DND-41 (cell line): ENCODE measurements at regions not wholly inside any gene's neighbourhood (a gene's known extent, or its start where the extent isn't known, plus 50 kb on each side); places are given as distances from the start of the nearest gene placed in this dataset.

Experiments
- ATAC-seq: fragments of 200-7000 bp; cut with Tn5 transposase; 3 replicates; pipeline ENCODE4 v1.9.1; 2021; ENCODE audit warnings: low read depth; ENCODE audit not compliant: insufficient read depth
- DNase-seq: peaks from one replicate; pipeline ENCODE4 v3.0.0-alpha.2; 2020
- H2AFZ ChIP-seq: 2 replicates; pipeline ENCODE4 v1.6.0; 2012; ENCODE audit warnings: low read depth, low read length
- H3K27ac ChIP-seq: 2 replicates; pipeline ENCODE4 v1.5.1; 2012; ENCODE audit warnings: low read length, inconsistent platforms
- H3K27me3 ChIP-seq: fragments of 200-600 bp; sonication (generic); 2 replicates; pipeline ENCODE4 v1.6.0; 2012; ENCODE audit warnings: low read length, mild to moderate bottlenecking, inconsistent platforms; ENCODE audit not compliant: insufficient read depth, poor library complexity
- H3K36me3 ChIP-seq: 2 replicates; pipeline ENCODE4 v1.5.1; 2012; ENCODE audit warnings: low read length, inconsistent platforms; ENCODE audit not compliant: insufficient read depth
- H3K4me1 ChIP-seq: 2 replicates; pipeline ENCODE4 v1.5.1; 2012; ENCODE audit warnings: mild to moderate bottlenecking, low read length; ENCODE audit not compliant: insufficient read depth
- H3K4me2 ChIP-seq: 2 replicates; pipeline ENCODE4 v1.6.0; 2012; ENCODE audit warnings: mild to moderate bottlenecking, moderate library complexity, low read length, inconsistent platforms; ENCODE audit not compliant: insufficient read depth
- H3K4me3 ChIP-seq, 2 experiments: fragments of 200-600 bp in 1 of 2; shearing (Covaris generic) in 1 of 2; 2 replicates each; pipeline ENCODE4 v1.5.1; 2012 to 2016; ENCODE audit warnings: inconsistent platforms in 2 of 2, low read length in 2 of 2, mild to moderate bottlenecking in 2 of 2, low read depth in 1 of 2, moderate library complexity in 1 of 2
- H3K79me2 ChIP-seq: 2 replicates; pipeline ENCODE4 v1.6.0; 2012; ENCODE audit warnings: low read length, inconsistent platforms; ENCODE audit not compliant: insufficient read depth
- H3K9ac ChIP-seq: 2 replicates; pipeline ENCODE4 v1.6.0; 2012; ENCODE audit warnings: low read depth, mild to moderate bottlenecking, inconsistent platforms, low read length, moderate library complexity
- H3K9me3 ChIP-seq: 2 replicates; pipeline ENCODE4 v1.5.1; 2012; ENCODE audit warnings: low read length, moderate library complexity, mild to moderate bottlenecking, inconsistent platforms; ENCODE audit not compliant: insufficient read depth, severe bottlenecking
- H4K20me1 ChIP-seq: 2 replicates; pipeline ENCODE4 v1.6.0; 2012; ENCODE audit warnings: low read length; ENCODE audit not compliant: insufficient read depth
- EZH2 ChIP-seq: IDR thresholded peaks from 3 replicates; pipeline ENCODE4 v1.6.1; 2012; ENCODE audit warnings: borderline replicate concordance, low read depth, mild to moderate bottlenecking, moderate library complexity, low read length, inconsistent platforms; ENCODE audit not compliant: severe bottlenecking
- TF ChIP-seq, protein P1 (sequence below): IDR thresholded peaks from 2 replicates; pipeline ENCODE4 v1.5.1; 2012; ENCODE audit warnings: borderline replicate concordance, low read length, moderate library complexity, mild to moderate bottlenecking; ENCODE audit not compliant: poor library complexity, severe bottlenecking; ENCODE audit errors: extremely low read depth

DNA sequence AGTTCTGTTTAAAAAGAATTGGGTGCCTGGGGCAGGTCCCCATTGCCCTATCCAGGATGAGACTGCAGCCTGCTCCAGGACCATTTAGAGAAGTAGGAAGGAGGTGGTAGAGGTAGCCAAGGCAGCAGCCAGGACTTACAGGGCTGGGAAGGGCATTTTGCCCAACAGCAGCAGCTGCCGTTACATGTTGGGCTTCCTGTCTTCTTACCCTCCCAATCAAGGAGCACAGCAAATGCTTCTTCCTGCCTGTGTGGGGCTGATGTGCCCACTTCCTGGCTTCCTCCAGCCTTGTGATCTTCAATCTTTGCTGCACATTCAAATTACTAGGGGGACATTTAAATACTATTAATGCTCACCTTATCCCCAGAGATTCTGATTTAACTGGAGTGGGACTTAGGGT, 112.0 kb downstream of the QPCT start:
- Histone ChIP-seq H3K27ac (peak overlapping the region; percentile 62), H4K20me1 (no peaks in the 10 kb centered on the region), H2AFZ (peak overlapping the region; percentile 55), H3K9ac (no peak overlapping the region), H3K4me2 (peak overlapping the region; percentile 9; the same call in 1 of the 2 replicates), H3K4me3 (peak overlapping the region in 1 of 2 experiments; percentile 7; a peak in 1 of 4 replicates), H3K4me1 (peaks cover 12% of the 10 kb centered on the region), H3K36me3 (no peaks in the 10 kb centered on the region), H3K27me3 (no peaks in the 10 kb centered on the region), H3K79me2 (no peaks in the 10 kb centered on the region), H3K9me3 (no peaks in the 10 kb centered on the region)
- peak; percentile 99 for ATAC-seq
- peak; percentile 74 for DNase-seq
- TF ChIP-seq EZH2, result no peak
- TF ChIP-seq, protein P1, sequence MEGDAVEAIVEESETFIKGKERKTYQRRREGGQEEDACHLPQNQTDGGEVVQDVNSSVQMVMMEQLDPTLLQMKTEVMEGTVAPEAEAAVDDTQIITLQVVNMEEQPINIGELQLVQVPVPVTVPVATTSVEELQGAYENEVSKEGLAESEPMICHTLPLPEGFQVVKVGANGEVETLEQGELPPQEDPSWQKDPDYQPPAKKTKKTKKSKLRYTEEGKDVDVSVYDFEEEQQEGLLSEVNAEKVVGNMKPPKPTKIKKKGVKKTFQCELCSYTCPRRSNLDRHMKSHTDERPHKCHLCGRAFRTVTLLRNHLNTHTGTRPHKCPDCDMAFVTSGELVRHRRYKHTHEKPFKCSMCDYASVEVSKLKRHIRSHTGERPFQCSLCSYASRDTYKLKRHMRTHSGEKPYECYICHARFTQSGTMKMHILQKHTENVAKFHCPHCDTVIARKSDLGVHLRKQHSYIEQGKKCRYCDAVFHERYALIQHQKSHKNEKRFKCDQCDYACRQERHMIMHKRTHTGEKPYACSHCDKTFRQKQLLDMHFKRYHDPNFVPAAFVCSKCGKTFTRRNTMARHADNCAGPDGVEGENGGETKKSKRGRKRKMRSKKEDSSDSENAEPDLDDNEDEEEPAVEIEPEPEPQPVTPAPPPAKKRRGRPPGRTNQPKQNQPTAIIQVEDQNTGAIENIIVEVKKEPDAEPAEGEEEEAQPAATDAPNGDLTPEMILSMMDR, result no peak

DNA sequence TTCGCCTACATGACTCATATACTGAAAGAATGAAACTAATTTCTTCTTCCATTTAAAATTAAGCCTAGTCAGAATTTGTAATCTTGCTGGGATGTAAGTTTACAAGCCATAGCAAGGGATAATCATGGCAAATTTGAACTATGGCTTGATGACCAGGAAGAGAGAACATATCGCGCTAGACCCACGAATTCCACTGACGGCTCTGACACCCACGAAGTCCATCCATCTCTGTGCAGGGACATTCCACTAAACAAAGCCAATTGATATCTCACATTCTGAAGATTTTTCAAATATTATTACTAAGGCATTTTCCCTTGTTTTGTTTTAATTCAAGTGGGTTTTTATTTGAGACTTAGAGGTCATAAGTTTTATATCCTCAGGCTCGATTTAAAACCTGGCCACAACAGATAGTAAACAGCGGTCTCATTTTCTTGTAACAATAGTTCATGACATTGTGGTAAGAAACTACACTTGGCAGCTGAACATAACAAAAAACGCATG, 113.0 kb downstream of the QPCT start:
- Histone ChIP-seq H3K27me3 (no peaks in the 10 kb centered on the region), H3K4me1 (peaks cover 12% of the 10 kb centered on the region), H4K20me1 (no peaks in the 10 kb centered on the region), H3K27ac (no peak overlapping the region), H3K4me3 (no peak overlapping the region), H3K9me3 (no peaks in the 10 kb centered on the region), H3K9ac (no peak overlapping the region), H3K36me3 (no peaks in the 10 kb centered on the region), H3K4me2 (no peak overlapping the region), H3K79me2 (no peaks in the 10 kb centered on the region), H2AFZ (no peak overlapping the region)
- ATAC-seq, result no peak
- no peak for DNase-seq
- TF ChIP-seq, protein P1, result no peak
- TF ChIP-seq EZH2, result no peak

DNA sequence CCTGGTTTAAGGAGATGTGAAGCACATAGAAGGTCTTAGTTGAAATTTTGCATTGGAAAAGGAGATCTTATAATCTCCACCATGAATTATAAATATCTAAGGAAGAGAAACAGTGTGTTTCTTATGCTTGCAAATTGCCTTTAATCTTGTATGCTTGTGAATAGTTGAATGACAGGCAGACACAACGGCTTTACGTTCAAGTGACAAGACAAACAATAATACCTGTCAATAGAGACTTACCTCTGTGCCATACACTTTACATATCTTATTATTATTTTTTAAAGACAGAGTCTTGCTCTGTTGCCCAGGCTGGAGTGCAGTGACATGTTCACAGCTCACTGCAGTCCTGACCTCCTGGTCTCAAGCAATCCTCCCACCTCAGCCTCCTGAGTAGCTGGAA, 113.7 kb downstream of the QPCT start:
- Histone ChIP-seq H2AFZ (no peak overlapping the region), H3K9ac (no peak overlapping the region), H3K27me3 (no peaks in the 10 kb centered on the region), H3K4me3 (no peak overlapping the region), H3K36me3 (no peaks in the 10 kb centered on the region), H3K79me2 (no peaks in the 10 kb centered on the region), H3K9me3 (no peaks in the 10 kb centered on the region), H4K20me1 (no peaks in the 10 kb centered on the region), H3K4me2 (no peak overlapping the region), H3K4me1 (peaks cover 12% of the 10 kb centered on the region), H3K27ac (no peak overlapping the region)
- ATAC-seq (no peak), DNase-seq (no peak)
- TF ChIP-seq, protein P1, result no peak
- TF ChIP-seq EZH2, result no peak
